ENCODE measurements at regions not wholly inside any gene's neighbourhood (a gene's known extent, or its start where the extent isn't known, plus 50 kb on each side); places are given as distances from the start of the nearest gene placed in this dataset.

DNA sequence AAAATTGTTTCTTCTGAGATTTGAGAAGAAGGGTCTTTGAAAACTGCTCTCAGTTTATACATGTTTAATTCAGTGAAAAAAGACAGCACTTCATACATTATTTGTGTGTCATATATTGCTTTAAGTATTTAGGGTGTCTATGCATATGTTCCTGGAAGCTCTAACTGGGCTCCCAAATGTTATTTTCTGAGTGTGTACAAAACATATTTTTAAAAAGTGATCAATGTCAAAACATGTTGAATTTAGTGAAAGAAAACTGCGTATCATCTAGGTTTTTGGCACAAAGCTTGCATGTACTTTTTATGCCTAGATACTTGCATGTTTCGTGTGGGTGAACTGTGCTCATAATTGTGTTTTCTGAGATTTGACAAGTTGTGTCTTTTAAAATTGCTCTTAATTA lies 81.6 kb downstream of the ASCL4 start:
- Histone ChIP-seq H3K27me3 (ENCODE audit: control insufficient read depth, low read length) (peaks cover 11% of the 10 kb centered on the region; the same call in 1 of the 2 replicates), H4K20me1 (ENCODE audit: control insufficient read depth, insufficient read depth, low read depth, low read length) (no peaks in the 10 kb centered on the region), H3K27ac (ENCODE audit: low read depth, low read length) (no peak overlapping the region), H3K9me2 (replicated peaks; ENCODE audit: control insufficient read depth, low read length) (no peaks in the 10 kb centered on the region), H3K4me3 (ENCODE audit: low read length) (no peak overlapping the region), H3K79me2 (ENCODE audit: control insufficient read depth, low read length) (no peaks in the 10 kb centered on the region), H3F3A (ENCODE audit: control insufficient read depth, insufficient read depth) (no peaks in the 10 kb centered on the region), H3K36me3 (ENCODE audit: control insufficient read depth, low read length) (no peaks in the 10 kb centered on the region), H3K4me2 (ENCODE audit: low read length) (no peak overlapping the region), H3K9me3 (ENCODE audit: control insufficient read depth, insufficient read depth, low read length) (no peaks in the 10 kb centered on the region), H3K4me1 (ENCODE audit: control insufficient read depth, low read length) (no peaks in the 10 kb centered on the region)
- TF ChIP-seq EZH2phosphoT487 (IDR thresholded peaks at IDR 0.05; ENCODE audit: borderline replicate concordance, low read length) = no peak
- TF ChIP-seq CTCF (IDR thresholded peaks at IDR 0.05; ENCODE audit: low read depth, low read length, poor library complexity, severe bottlenecking) = no peak

DNA sequence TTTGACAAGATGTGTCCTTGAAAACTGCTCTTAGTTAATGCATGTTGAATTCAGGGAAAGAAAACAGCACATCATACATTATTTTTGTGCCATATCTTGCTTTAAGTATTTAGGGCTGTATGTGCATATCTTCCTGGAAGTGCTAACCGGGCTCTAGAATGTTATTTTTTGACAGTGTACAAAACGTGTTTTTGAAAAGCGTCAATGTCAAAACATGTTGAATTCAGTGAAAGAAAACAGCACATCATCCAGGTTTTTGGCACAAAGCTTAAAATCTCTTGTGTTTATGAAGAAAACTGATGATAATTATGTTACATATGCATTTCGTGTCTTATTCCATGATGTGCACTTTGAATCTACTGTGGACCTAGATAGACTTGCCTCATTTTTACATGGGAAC lies 82.7 kb downstream of the ASCL4 start:
- Histone ChIP-seq H3K79me2 (ENCODE audit: control insufficient read depth, low read length) (no peaks in the 10 kb centered on the region), H3K27ac (ENCODE audit: low read depth, low read length) (no peak overlapping the region), H3K4me3 (ENCODE audit: low read length) (no peak overlapping the region), H3F3A (ENCODE audit: control insufficient read depth, insufficient read depth) (no peaks in the 10 kb centered on the region), H3K4me2 (ENCODE audit: low read length) (no peak overlapping the region), H3K9me3 (ENCODE audit: control insufficient read depth, insufficient read depth, low read length) (no peaks in the 10 kb centered on the region), H4K20me1 (ENCODE audit: control insufficient read depth, insufficient read depth, low read depth, low read length) (no peaks in the 10 kb centered on the region), H3K9me2 (replicated peaks; ENCODE audit: control insufficient read depth, low read length) (no peaks in the 10 kb centered on the region), H3K36me3 (ENCODE audit: control insufficient read depth, low read length) (no peaks in the 10 kb centered on the region), H3K27me3 (ENCODE audit: control insufficient read depth, low read length) (peaks cover 14% of the 10 kb centered on the region; the same call in 1 of the 2 replicates), H3K4me1 (ENCODE audit: control insufficient read depth, low read length) (no peaks in the 10 kb centered on the region)
- TF ChIP-seq EZH2phosphoT487 (IDR thresholded peaks at IDR 0.05; ENCODE audit: borderline replicate concordance, low read length) (no peak), CTCF (IDR thresholded peaks at IDR 0.05; ENCODE audit: low read depth, low read length, poor library complexity, severe bottlenecking) (no peak)

GRCh38 chr12:107859367-107859766 lies 84.9 kb downstream of the ASCL4 start:
- Histone ChIP-seq H3K79me2 (ENCODE audit: control insufficient read depth, low read length) (no peaks in the 10 kb centered on the region), H3K9me3 (ENCODE audit: control insufficient read depth, insufficient read depth, low read length) (no peaks in the 10 kb centered on the region), H3K4me3 (ENCODE audit: low read length) (no peak overlapping the region), H3K4me1 (ENCODE audit: control insufficient read depth, low read length) (no peaks in the 10 kb centered on the region), H3K27ac (ENCODE audit: low read depth, low read length) (no peak overlapping the region), H3F3A (ENCODE audit: control insufficient read depth, insufficient read depth) (no peaks in the 10 kb centered on the region), H3K27me3 (ENCODE audit: control insufficient read depth, low read length) (peaks cover 14% of the 10 kb centered on the region; the same call in 1 of the 2 replicates), H4K20me1 (ENCODE audit: control insufficient read depth, insufficient read depth, low read depth, low read length) (no peaks in the 10 kb centered on the region), H3K9me2 (replicated peaks; ENCODE audit: control insufficient read depth, low read length) (no peaks in the 10 kb centered on the region), H3K36me3 (ENCODE audit: control insufficient read depth, low read length) (no peaks in the 10 kb centered on the region), H3K4me2 (ENCODE audit: low read length) (no peak overlapping the region)
- no peak for TF ChIP-seq CTCF (IDR thresholded peaks at IDR 0.05; ENCODE audit: low read depth, low read length, poor library complexity, severe bottlenecking)
- no peak for TF ChIP-seq EZH2phosphoT487 (IDR thresholded peaks at IDR 0.05; ENCODE audit: borderline replicate concordance, low read length)

Measured in DOHH2 (cell line).